OCI-LY3 (cell line): ENCODE measurements at regions not wholly inside any gene's neighbourhood (a gene's known extent, or its start where the extent isn't known, plus 50 kb on each side); places are given as distances from the start of the nearest gene placed in this dataset.

Source experiments
- H2AFZ ChIP-seq: fragments of 200-600, 300-600 bp; shearing (Covaris generic); 2 replicates; pipeline ENCODE4 v1.6.0; 2014; ENCODE audit warnings: antibody characterized with exemption, low read depth, low read length
- H3K27ac ChIP-seq: fragments of 200-600, 300-600 bp; sonication (generic); 2 replicates; pipeline ENCODE4 v1.5.1; 2014; ENCODE audit warnings: mild to moderate bottlenecking, low read length, moderate library complexity, mixed read lengths
- H3K27me3 ChIP-seq: fragments of 200-600, 300-600 bp; sonication (generic); 2 replicates; pipeline ENCODE4 v1.6.1; 2014; ENCODE audit warnings: low read depth, low read length, mixed read lengths
- H3K36me3 ChIP-seq: fragments of 200-600, 300-600 bp; sonication (generic); replicated peaks from 2 replicates; pipeline ENCODE3; 2014; ENCODE audit warnings: low read depth, low read length, mixed read lengths
- H3K4me1 ChIP-seq: fragments of 300-600, 200-600 bp; sonication (generic); 2 replicates; pipeline ENCODE4 v1.6.1; 2014; ENCODE audit warnings: low read length, mixed read lengths
- H3K4me2 ChIP-seq: fragments of 200-600, 300-600 bp; sonication (generic); 2 replicates; pipeline ENCODE4 v1.6.1; 2014; ENCODE audit warnings: low read length, mixed read lengths
- H3K4me3 ChIP-seq: fragments of 300-600, 200-600 bp; sonication (generic); 2 replicates; pipeline ENCODE4 v1.5.1; 2014; ENCODE audit warnings: antibody characterized with exemption, mild to moderate bottlenecking, low read length, moderate library complexity
- H3K79me2 ChIP-seq: fragments of 300-600, 200-600 bp; shearing (Covaris generic); 2 replicates; pipeline ENCODE4 v1.6.1; 2014; ENCODE audit warnings: mild to moderate bottlenecking, low read length, mixed read lengths
- H3K9ac ChIP-seq: fragments of 300-600, 200-600 bp; shearing (Covaris generic); 2 replicates; pipeline ENCODE4 v1.6.0; 2014; ENCODE audit warnings: mild to moderate bottlenecking, low read length, moderate library complexity
- H3K9me3 ChIP-seq: fragments of 200-600, 300-600 bp; shearing (Covaris generic); 2 replicates; pipeline ENCODE4 v1.6.1; 2014; ENCODE audit warnings: low read length, mixed read lengths; ENCODE audit not compliant: insufficient read depth
- H4K20me1 ChIP-seq: fragments of 200-600, 300-600 bp; sonication (generic); 2 replicates; pipeline ENCODE4 v1.6.1; 2016; ENCODE audit warnings: low read length, mixed read lengths; ENCODE audit not compliant: insufficient read depth
- EZH2phosphoT487 ChIP-seq: fragments of 200-600 bp; shearing (Covaris generic); IDR thresholded peaks from 2 replicates; pipeline ENCODE4 v1.6.1; 2018; ENCODE audit warnings: antibody characterized with exemption, mixed run types, low read depth
- TF ChIP-seq, protein P1 (sequence below): fragments of 200-600, 300-600 bp; sonication (generic); IDR thresholded peaks from 2 replicates; pipeline ENCODE4 v1.5.1; 2014; ENCODE audit warnings: antibody characterized with exemption, low read length, low read depth

GRCh38 chrX:138866643-138867042 lies 155.1 kb upstream of the FGF13 start:
- TF ChIP-seq EZH2phosphoT487, result no peak
- TF ChIP-seq, protein P1, sequence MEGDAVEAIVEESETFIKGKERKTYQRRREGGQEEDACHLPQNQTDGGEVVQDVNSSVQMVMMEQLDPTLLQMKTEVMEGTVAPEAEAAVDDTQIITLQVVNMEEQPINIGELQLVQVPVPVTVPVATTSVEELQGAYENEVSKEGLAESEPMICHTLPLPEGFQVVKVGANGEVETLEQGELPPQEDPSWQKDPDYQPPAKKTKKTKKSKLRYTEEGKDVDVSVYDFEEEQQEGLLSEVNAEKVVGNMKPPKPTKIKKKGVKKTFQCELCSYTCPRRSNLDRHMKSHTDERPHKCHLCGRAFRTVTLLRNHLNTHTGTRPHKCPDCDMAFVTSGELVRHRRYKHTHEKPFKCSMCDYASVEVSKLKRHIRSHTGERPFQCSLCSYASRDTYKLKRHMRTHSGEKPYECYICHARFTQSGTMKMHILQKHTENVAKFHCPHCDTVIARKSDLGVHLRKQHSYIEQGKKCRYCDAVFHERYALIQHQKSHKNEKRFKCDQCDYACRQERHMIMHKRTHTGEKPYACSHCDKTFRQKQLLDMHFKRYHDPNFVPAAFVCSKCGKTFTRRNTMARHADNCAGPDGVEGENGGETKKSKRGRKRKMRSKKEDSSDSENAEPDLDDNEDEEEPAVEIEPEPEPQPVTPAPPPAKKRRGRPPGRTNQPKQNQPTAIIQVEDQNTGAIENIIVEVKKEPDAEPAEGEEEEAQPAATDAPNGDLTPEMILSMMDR, result no peak
- Histone ChIP-seq H3K9me3 (no peaks in the 10 kb centered on the region), H3K36me3 (no peaks in the 10 kb centered on the region), H2AFZ (no peak overlapping the region), H4K20me1 (no peaks in the 10 kb centered on the region), H3K27ac (no peak overlapping the region), H3K4me3 (no peak overlapping the region), H3K27me3 (no peaks in the 10 kb centered on the region), H3K4me1 (no peaks in the 10 kb centered on the region), H3K4me2 (no peak overlapping the region), H3K79me2 (no peaks in the 10 kb centered on the region), H3K9ac (no peak overlapping the region)

DNA sequence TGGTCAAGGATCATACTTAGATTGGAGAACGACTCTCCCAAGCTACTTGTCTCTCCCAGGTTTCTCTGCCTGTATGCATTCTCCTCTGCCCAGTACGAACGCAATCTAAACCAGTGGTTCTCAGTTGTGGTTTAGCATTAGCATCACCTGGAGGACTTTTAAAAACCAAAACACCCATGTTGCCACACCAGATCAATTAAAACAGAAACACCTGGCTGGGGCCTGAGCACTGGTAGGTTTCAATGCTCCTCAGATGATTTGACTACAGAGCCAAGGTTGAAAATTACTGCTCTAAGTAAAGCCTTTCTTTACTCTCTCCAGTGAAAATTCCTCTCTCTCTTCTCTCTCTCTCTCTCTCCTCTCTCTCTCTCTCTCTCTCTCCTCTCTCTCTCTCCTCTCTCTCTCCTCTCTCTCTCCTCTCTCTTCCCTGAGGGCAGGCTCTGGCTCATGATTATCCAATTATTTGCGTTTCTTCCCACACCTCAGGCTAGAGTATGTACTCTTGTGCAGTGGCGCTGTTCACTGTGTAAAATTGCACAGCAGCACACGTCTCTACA lies 153.7 kb upstream of the FGF13 start:
- TF ChIP-seq, protein P1, result no peak
- TF ChIP-seq EZH2phosphoT487, result no peak
- Histone ChIP-seq H3K4me3 (no peak overlapping the region), H3K9me3 (no peaks in the 10 kb centered on the region), H3K4me1 (no peaks in the 10 kb centered on the region), H3K27ac (no peak overlapping the region), H3K4me2 (no peak overlapping the region), H2AFZ (no peak overlapping the region), H4K20me1 (no peaks in the 10 kb centered on the region), H3K79me2 (no peaks in the 10 kb centered on the region), H3K27me3 (no peaks in the 10 kb centered on the region), H3K9ac (no peak overlapping the region), H3K36me3 (no peaks in the 10 kb centered on the region)

DNA sequence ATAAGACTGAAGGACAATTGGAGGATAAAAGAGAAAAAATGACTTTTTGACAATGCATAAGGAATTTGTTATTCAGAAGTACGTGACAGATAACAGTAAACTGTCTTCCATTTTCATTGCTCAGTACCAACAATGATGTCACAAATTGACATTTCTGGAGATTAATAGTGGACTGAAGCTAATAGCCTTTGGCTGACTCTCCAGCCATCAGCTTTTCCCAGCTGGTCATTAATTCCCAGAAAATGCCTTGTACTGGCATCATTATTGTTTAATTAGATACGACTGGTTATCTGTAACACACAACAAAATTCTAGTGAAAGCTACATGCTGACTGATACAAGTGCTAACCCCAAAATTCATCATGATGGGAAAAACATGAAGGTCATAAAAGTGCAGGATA lies 147.9 kb upstream of the FGF13 start:
- Histone ChIP-seq H3K27ac (no peak overlapping the region), H3K9ac (no peak overlapping the region), H3K79me2 (no peaks in the 10 kb centered on the region), H3K4me2 (no peak overlapping the region), H3K9me3 (no peaks in the 10 kb centered on the region), H3K4me1 (no peaks in the 10 kb centered on the region), H3K4me3 (no peak overlapping the region), H3K27me3 (no peaks in the 10 kb centered on the region), H2AFZ (no peak overlapping the region), H4K20me1 (no peaks in the 10 kb centered on the region), H3K36me3 (no peaks in the 10 kb centered on the region)
- TF ChIP-seq, protein P1, result no peak
- TF ChIP-seq EZH2phosphoT487, result no peak

- no peak overlapping the region for H3K27ac ChIP-seq
- H4K20me1 ChIP-seq, result no peaks in the 10 kb centered on the region
- no peak overlapping the region for H3K4me3 ChIP-seq
- H3K27me3 ChIP-seq, result no peaks in the 10 kb centered on the region
- H3K79me2 ChIP-seq, result no peaks in the 10 kb centered on the region
- TF ChIP-seq, protein P1, result no peak
- TF ChIP-seq EZH2phosphoT487, result no peak
- no peaks in the 10 kb centered on the region for H3K4me1 ChIP-seq
- no peak overlapping the region for H3K4me2 ChIP-seq
- no peak overlapping the region for H3K9ac ChIP-seq
- H2AFZ ChIP-seq, result no peak overlapping the region
- H3K9me3 ChIP-seq, result no peaks in the 10 kb centered on the region
- H3K36me3 ChIP-seq, result no peaks in the 10 kb centered on the region
Measured at GRCh38 chrX:138858951-138859350, 147.4 kb upstream of the FGF13 start.
